NT2/D1 (cell line): ENCODE measurements at regions not wholly inside any gene's neighbourhood (a gene's known extent, or its start where the extent isn't known, plus 50 kb on each side); places are given as distances from the start of the nearest gene placed in this dataset.

Source experiments
- SUZ12 ChIP-seq: IDR thresholded peaks from 2 replicates; pipeline ENCODE4 v1.6.1; 2011; ENCODE audit not compliant: insufficient read length, insufficient read depth; ENCODE audit errors: extremely low read depth
- YY1 ChIP-seq: IDR thresholded peaks from 2 replicates; pipeline ENCODE4 v1.6.1; 2011; ENCODE audit not compliant: insufficient read length, insufficient read depth
- ZNF274 ChIP-seq: IDR thresholded peaks from 2 replicates; pipeline ENCODE4 v1.6.1; 2011; ENCODE audit warnings: mild to moderate bottlenecking, low read depth, low read length

- TF ChIP-seq ZNF274 (no peak), YY1 (no peak), SUZ12 (no peak)
These were observed 255.4 kb downstream of the NDUFA10 start for GRCh38 chr2:239769554-239770245.
